NCI-H82 treated with DMSO at 0.1 percent for 48 hours (cell line): ENCODE measurements at regions not wholly inside any gene's neighbourhood (a gene's known extent, or its start where the extent isn't known, plus 50 kb on each side); places are given as distances from the start of the nearest gene placed in this dataset.

Experiments used
- DNase-seq: peaks from one replicate; lab custom pipeline; 2025; ENCODE audit not compliant: unreplicated experiment; lab: John Stamatoyannopoulos, UW

DNA sequence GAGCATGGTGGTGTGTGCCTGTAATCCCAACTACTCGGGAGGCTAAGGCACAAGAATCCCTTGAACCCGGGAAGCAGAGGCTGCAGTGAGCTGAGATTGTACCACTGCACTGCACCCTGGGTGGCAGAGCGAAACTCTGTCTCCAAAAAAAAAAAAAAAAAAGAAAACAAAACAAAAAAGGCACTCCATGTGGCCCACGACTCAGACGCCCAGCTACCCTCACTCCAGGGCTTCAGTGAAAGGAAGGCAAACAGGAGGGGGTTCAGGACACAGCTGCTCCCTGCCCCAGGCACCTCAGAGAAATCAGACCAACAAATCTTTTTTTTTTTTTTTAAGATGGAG lies 91.7 kb downstream of the LITAF start:
- DNase-seq = no peak
